ENCODE measurements at regions not wholly inside any gene's neighbourhood (a gene's known extent, or its start where the extent isn't known, plus 50 kb on each side); places are given as distances from the start of the nearest gene placed in this dataset.

DNA sequence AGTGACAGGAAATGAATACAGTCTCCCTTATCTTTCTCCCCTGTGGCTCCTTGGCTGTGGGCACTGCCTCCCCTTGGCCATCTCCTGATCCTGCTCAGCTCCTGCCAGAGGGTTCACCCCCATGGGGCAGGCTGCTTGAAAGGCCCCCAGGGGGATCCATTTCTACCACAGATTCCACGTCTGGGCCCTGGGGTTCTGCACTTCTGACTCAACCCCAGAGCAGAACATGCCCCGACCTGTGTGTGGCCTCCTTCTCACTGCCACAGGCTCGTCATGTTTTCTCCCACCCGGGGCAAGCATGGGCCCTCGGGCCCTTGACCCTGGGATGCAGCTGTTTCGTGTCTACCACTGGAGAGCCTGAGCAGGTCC, 122.2 kb downstream of the ACKR3 start:
- TF ChIP-seq, protein P1, sequence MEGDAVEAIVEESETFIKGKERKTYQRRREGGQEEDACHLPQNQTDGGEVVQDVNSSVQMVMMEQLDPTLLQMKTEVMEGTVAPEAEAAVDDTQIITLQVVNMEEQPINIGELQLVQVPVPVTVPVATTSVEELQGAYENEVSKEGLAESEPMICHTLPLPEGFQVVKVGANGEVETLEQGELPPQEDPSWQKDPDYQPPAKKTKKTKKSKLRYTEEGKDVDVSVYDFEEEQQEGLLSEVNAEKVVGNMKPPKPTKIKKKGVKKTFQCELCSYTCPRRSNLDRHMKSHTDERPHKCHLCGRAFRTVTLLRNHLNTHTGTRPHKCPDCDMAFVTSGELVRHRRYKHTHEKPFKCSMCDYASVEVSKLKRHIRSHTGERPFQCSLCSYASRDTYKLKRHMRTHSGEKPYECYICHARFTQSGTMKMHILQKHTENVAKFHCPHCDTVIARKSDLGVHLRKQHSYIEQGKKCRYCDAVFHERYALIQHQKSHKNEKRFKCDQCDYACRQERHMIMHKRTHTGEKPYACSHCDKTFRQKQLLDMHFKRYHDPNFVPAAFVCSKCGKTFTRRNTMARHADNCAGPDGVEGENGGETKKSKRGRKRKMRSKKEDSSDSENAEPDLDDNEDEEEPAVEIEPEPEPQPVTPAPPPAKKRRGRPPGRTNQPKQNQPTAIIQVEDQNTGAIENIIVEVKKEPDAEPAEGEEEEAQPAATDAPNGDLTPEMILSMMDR (conservative IDR thresholded peaks at IDR 0.05 in 1 of 2, IDR thresholded peaks at IDR 0.05 in 1 of 2; ENCODE audit: low read depth in 1 of 2, low read length in 2 of 2) = no peak
- no peak for TF ChIP-seq EZH2 (IDR thresholded peaks at IDR 0.05; ENCODE audit: low read length, missing control alignments)

Measured in fibroblast of lung (primary cell).